ENCODE measurements at regions not wholly inside any gene's neighbourhood (a gene's known extent, or its start where the extent isn't known, plus 50 kb on each side); places are given as distances from the start of the nearest gene placed in this dataset.

DNA sequence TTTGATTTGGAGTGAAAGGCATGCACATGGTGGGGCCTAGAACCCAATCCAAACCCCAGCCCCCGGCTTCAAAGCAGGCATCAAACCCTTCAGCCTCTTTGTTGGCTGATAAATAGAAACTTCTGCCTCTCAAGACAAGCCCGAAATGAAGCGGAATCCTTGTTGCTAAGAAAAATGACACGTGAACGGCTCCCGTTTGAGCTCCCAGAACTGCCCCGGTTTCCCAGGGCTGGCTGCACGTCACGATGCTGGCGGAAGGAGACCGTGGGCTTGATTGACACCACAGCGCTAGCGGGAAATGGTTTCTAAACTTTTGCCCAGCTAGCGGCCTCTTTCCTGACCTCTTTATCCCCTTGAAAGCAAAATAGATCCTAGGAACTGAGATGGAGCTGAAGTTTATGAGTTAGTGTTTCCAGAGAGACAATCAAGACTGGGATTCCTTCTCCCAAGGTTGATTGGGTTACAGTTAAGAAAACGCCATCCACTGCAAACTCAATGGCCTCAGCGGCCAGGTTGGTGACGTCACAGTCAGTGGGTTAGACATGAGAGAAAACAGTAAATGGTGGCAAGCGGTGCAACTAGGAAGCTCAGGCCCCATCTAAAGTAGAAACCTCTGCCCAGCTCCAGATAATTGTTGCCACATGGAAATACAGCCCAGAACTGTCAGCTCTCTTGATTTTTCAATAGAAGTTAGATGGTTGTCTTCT is 117.0 kb downstream of the ANKRD60 start:
- DNase-seq (ENCODE audit: low read depth): no peak

DNA sequence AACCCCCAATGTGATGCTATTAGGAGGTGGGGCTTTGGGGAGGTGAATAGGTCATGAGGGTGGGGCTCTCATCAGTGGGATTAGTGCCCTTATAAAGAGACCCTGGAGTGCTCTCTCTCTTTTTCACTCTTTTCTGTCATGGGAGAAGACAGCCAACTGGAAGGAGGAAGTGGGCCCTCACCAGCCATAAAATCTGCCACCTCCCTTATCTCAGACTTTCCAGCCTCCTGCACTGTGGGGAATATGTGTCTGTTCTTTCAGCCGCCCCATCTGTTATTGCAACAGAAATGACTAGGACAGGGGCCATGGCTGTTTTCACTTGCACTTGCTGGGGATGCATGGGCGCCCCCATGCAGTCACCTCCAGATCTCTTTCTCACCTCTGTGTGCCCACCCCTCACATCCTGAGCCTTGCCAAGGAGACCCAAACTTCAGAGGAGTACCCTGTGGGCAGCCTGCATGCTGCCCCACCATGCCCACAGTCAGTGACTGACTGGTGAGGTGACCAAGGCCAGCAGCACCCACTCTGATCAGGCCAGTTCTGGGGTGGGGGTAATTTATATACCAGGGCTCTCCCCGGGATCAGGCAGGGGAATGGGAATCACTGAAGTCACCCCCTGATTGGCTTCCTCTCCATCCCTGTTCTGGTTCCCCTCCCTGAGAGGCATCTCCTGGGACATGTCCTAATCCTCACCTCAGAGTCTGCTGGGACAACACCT is 118.4 kb downstream of the ANKRD60 start:
- no peak for DNase-seq (ENCODE audit: low read depth)

DNA sequence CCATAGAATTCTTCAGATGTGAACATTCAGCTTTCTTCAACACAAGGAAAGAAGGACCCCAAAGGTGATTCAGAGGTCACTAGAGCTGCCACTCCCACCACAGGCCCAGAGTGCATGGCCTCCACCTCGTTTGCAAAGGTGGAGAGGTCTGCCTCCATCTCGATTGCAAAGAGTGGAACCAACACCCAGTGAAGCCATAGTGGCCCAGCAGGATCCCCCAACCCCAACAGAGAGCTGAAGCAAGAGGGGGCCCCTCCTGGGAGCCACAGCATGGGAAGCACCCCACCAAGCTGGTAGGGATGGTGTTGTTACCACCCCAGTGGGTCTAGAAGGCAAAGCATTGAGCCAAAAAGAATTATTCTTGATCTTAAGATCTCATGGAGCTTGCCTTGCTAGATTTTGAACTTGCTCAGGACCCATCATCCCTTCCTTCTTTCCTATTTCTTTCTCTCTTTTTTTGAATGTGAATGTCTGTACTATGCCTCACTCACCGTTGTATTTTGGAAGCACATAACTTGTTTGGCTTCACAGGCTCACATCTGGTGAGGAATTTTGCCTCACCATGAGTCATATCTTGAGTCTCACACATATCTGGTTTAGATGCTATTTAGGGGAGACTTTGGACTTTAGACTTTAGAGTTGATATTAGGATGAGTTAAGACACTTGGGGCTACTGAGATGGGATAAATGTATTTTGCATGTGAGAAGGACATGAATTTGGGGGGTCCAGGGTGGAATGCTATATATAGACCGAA is 119.2 kb downstream of the ANKRD60 start:
- peak; percentile 71 for DNase-seq (ENCODE audit: low read depth)

DNA sequence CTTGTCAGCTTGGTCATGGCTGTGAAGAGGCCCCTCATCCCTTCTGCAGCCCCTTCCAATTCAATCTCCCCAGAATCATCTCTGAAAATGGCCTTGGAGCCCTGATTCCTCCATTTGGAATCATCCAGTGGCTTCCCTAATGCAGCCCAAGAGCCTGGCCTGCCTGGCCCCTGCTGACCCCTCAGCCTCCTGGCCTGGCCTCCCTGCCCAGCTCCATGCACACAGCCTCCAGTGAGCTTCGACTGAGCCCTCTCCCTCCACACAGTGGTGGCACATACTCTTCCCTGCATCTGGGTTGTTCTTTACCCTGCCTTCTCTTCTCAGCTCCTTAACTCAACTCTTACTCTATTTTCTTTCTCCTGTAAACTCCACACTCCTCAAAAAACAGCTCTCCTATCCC is 120.9 kb downstream of the ANKRD60 start:
- no peak for DNase-seq (ENCODE audit: low read depth)

DNA sequence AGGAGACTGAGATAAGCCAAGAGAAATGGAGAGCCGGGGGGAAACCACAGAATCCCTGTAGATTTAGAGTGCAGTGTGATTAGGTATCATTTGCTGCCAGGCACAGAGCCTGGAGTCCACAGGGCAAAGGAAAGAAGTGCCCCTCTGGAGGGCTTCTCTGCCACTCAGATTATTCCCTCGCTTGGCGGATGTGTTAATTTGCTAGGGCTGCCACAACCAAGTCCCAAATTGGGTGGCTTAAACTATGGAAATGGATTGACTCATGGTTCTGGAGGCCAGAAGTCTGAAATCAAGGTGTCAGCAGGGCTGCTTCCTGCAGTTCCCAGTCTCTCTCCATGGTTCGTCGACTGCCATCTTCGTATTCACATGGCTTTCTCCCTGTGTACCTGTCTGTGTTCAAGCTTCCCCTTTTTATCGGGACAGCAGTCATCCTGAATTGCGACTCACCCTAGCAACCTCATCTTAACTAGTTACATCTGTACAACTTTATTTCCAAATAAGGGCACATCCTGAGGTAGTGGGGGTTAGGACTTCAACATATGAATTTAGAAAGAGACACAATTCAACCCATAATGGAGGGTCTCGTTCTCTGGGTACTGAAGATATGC is 122.2 kb downstream of the ANKRD60 start:
- no peak for DNase-seq (ENCODE audit: low read depth)

DNA sequence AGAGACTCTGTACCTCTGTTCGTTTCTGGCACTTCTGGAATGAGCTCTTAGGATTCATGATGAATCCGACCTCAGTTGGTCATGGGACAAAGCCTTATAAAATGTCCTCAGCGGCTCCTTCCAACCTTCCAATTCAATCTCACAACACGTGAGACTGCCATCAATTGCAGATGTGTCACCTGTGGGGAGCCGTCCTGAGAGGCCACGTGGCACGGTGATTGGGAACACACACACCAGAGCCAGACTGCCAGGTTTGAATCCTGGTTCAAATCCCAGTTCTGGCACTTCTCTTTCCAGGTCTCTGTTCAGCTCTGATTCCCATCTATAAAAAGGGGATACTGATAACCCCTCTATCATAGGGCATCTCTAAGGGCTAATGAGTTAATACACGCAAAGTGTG is 124.5 kb downstream of the ANKRD60 start:
- DNase-seq (ENCODE audit: low read depth): no peak

DNA sequence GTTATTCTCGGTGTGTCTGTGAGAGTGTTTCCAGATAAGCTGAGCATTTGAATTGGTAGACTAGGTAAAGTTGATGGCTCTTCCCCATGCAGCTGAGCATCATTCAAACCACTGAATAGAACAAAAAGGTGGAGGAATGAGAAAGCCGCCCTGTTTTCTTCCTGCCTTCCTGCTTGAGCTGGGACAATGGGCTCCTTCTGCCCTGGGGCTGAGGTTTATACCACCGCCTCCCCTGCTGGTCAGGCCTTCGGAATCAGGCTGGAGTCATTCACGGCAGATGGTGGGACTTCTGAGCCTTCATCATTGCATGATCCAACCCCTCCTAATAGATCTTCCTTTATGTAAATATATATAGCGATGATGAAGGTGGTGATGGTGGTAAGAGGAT is 124.9 kb downstream of the ANKRD60 start:
- no peak for DNase-seq (ENCODE audit: low read depth)

DNA sequence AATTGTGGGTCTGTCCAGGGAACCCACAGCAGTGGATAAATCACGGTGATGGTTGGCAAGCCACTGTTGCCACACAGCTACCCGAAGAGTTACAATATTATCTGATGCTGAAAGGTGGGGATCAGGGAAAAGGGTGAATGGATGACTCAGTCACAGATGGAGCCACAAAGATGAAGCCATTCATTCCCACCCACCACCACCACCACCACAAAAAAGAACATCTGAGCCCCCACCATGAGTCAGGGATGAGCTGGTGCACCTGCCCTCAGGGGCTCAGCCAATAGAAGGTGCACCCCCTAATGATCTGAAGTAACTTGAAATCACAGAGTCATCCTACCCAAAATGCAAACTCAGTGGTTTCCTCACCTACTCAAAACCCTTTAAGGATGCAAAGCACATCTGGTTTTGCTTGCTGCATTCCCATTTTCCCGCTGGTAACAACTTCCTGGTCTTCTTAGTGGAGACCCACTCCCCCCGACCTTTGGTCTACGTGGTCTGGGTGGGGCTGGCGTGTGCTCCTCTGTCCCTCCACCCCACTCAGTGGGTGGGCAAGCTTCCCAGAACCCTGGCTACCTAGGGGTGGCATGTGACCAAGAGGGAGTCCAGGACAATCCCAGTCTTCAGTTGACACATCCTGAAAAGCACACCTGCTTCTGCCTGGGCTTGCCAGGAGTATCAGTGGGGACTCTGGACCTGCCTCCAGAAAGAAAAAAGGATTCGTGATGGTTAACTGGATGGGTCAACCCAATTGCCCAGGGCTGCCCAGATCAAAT is 125.5 kb downstream of the ANKRD60 start:
- DNase-seq (ENCODE audit: low read depth): no peak

DNA sequence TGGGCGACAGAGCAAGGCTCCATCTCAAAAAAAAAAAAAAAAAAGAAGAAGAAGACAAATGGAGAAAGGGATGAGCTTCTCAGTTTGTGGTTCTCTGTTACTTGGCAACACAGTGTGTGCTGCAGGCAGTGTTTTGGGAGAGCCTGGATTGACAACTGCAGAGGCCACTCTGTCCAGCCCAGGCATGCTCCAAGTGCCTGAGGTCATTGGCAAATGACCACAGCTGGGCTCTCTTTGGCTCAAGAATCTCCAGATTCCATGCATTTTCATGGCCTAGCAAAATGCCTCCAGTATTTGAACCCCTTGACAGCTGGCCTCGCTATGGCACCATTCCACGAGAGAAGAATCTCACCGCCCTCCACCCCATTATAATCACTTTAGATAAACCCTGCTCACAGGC is 126.2 kb downstream of the ANKRD60 start:
- DNase-seq (ENCODE audit: low read depth): peak; percentile 87

DNA sequence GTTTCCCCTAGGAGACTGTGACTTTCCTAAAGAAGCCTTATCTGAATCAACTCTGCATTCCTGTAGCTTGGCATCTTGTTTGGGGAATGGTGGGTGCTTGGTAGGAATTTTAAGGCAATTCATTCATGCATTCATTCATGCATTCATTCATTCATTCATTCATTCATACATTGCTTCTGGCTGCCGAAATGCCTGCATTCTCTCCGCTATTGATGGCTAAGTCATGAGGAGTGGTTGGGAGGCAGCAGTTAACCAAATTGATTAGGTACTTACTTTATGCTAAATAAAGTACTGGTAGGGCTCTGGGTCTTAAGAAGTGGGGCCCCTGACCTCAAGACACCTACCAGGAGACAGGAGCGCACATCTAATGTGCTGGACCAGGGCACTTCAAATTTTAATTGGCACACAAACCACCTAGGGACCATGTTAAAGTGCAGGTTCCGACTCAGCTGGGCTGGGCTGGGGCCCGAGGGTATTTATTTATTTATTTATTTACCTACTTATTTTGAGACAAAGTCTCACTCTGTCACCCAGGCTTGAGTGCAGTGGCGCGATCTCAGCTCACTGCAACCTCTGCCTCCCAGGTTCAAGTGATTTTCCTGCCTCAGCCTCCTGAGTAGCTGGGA is 127.6 kb downstream of the ANKRD60 start:
- no peak for DNase-seq (ENCODE audit: low read depth)

DNA sequence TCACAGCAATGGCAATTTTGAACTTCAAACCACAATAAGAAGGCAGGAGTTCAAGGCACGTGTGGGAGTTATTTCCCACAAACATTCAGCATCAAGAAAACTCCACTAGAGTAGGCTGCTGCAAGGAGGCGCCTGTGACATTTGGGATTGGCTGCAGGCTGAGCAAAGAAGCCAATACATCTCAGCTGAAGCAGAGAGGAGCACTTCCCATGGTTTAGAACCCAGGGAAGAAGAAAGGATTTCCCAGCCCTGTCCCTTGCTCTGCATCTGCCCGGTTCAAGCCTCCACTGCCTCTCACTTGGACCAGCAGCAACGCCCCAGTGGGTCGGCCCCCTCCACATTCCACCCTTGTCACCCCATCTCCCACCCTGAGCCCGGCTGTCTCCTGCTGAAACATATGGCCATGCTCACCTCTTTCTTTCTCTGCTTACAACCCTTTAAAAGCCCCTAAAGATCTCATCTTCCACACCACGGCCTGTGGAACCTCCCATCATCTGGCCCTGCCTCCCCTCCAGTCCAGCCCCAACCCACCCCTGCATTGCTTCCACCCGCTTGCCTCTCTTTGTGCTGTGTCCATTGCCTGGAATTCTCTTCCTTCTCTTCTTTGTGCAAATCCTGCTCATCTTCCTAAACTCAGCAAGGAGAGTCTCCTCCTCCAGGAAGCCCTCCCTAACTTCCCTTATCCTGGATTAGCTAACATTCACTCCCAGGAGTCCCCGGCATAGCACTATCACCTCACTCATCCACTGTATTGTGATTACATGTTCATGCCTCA is 128.3 kb downstream of the ANKRD60 start:
- DNase-seq (ENCODE audit: low read depth): no peak

DNA sequence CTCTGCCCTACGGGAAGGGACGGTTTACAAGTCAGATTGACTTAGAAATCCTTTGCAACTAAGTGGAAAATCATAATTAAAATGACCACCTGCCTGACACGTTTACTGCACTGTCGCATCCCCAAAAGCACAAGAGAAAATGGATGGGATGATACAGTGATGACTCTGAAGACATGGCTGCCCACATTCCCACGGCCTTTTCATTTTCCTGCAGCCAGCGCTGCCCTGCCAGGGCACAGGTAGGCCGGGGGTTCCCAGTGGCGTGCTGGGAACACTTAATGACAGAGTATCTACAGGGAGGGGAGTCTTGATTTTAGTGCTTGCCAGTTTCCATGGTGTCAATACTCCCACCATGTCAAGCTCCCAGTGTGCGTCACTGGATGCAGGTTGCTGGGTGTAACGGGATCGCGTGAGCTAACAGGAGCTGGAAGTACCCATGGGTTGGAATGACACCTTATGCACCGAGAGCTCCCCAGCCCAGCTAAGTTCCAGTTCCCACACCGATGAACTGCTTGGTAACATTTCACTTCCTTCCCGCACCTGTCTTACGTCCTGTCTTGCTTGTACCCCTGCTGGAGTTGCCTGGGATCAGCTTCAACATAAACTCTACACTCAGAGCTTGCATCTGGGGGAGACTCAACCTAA is 129.0 kb downstream of the ANKRD60 start:
- no peak for DNase-seq (ENCODE audit: low read depth)

DNA sequence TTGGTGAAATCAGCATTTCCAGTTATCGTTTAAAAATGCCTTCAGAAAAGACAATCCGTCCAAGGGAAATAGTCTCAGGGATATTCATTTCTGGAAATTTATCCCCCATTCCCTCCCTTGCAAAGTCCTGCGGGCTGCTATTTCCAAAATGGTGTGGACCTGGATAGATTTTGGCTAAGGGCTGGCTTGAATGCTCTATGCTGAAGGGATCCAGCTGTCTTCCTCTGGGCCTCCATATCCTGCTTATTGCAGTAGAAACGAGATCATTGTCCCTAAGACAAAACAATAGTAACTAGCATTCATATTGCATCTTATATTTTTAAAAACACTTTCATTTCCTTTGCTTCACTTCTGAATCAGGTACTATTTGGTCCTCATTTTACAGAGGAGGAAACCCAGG is 129.9 kb downstream of the ANKRD60 start:
- DNase-seq (ENCODE audit: low read depth): no peak

DNA sequence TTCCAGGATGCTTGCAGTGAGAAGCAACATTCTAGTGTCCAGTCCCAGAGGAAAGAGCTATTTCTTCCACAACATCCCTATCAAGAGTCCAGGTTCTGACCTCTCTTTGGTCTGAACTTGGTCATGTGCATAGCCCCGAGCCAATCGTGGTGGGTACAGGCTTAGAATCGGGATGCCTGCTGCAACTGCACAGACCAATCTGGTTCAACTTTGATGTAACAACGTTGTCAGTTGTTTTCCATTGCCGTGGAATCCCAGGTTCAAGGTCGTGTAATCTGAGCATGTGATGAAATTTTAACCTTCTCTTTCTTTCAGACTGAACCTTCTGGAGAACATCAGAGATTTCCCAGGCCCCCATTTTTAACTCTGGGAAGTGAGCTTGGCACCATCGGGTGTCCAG is 130.5 kb downstream of the ANKRD60 start:
- DNase-seq (ENCODE audit: low read depth): no peak

DNA sequence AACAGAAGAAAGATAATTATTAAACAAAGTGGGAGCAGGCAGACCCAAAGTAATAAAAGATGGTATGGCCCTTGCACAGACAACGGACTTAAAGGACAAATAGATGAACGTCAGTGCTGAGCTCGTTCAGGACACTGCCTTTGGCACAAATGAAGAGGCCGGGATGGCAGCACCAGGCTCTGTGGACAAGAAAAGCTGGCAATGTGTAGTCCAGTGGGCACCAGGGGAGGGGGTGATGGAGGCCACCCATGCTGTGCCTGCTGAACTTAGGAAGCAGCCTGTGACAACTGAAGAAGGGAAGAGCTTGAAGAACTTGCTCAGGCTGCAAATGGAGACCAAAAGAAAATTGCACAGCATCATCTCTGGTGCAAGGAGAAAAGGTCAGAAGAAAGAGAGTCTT is 131.0 kb downstream of the ANKRD60 start:
- DNase-seq (ENCODE audit: low read depth): no peak

DNA sequence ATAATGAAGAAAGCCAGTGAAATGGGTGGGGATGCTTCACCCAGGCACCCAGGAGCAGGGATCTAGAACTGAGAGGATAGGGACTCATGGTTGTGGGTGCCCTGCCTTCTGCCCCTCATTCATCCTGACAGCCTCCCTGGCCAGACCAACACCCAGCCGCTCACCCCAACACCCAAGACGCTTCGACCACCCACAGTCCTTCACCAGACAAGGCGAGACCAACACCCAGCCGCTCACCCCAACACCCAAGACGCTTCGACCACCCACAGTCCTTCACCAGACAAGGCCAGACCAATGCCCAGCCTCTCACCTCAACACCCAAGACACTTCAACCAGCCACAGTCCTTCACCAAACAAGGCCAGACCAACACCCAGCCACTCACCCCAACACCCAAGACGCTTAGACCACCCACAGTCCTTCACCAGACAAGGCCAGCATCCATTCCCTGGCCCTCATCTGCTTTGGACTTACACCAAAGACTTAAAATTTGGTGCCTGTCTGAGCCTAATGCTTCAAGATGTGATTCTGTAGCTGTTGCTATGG is 131.5 kb downstream of the ANKRD60 start:
- DNase-seq (ENCODE audit: low read depth): no peak

DNA sequence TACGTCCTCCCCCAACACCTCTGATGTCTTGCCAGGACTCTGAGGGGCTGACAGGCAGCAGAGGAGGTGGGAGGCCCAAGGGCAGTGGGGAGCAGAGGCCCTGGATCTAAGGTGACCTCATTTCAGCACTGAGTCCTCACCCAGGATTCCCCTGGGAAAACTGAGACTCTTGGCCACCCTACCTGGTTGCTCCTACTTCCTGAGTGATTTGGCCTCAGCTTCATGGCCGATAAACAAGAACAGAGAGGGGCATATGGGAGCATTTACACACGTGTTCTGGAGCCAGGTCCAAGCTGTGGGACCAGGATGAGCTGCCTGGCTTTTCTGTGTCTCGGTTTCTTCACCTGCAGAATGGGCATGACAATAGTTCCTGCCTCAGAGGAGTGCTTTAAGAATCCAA is 133.8 kb downstream of the ANKRD60 start:
- no peak for DNase-seq (ENCODE audit: low read depth)

DNA sequence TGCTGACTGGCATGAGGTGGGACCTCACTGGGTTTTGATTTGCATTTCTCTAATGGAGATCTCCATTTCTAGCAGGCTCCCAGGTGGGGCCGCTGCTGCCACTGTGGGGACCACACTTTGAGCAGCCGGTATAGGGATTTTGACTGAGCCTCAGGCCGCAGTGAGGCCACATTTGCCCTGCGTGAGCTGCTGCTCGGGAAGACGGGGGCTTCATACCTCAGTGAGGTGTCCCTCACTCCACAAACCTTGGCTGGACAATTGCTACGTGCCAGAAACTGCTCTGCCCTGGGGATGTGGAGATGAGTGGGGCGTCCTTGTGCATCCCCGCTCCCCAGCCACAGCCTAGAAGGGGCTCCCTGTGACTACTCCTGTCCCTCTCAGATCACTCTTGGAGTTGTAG is 134.3 kb downstream of the ANKRD60 start:
- no peak for DNase-seq (ENCODE audit: low read depth)

DNA sequence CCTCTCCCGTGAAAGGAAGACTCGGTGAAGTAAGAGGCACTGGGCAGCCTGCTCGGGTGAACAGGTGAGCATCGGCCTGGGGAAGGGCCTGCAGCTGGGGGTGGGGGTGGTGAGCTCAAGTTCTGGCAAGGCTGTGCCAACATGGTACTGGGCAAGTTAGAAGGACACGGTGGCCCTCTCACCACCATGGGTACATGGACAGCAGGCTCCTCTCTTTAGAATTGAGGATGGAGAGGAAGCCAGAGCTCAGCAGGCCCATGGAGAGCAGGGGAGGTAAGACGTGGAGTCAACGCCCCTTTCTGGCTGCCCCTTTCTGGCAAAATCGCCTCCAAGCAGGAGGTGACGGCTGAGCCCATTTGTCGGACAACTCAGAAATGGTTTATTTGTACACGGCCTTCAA is 135.6 kb downstream of the ANKRD60 start:
- no peak for DNase-seq (ENCODE audit: low read depth)

DNA sequence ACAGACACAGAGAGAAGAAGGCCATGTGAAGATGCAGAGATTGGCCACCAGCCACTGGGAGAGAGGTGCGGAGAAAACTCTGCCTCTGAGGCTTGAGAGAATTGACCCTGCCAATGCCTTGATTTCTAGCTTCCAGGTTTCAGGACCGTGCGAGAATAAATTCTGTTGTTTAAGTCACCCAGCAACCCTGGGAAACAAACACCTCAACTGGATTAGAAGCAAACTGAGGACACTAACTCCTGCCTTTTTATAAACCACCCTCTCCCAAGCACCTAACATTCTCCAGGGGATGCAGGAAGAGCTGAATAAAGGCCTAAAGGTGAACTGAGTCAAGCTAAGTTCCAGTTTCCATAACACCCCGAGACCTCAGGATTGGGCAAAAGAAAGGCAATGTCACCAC is 136.1 kb downstream of the ANKRD60 start:
- no peak for DNase-seq (ENCODE audit: low read depth)
